Panc1 (cell line): ENCODE measurements at regions not wholly inside any gene's neighbourhood (a gene's known extent, or its start where the extent isn't known, plus 50 kb on each side); places are given as distances from the start of the nearest gene placed in this dataset.

Experiments
- ATAC-seq: fragments of 200-7000 bp; cut with Tn5 transposase; 2 replicates; pipeline ENCODE4 v1.9.1; 2020; ENCODE audit warnings: mild to moderate bottlenecking, moderate library complexity
- BruUV-seq: library from RNA; stranded (reverse); fragments of 400-500 nt; replicated peaks from 2 replicates; lab custom pipeline; 2021; lab: Mats Ljungman, UMichigan
- CTCF ChIA-PET: fragments of 300-600 bp; sonication (Branson Sonifier 250); formaldehyde crosslinking; loops from one replicate; lab custom pipeline; 2022; ENCODE audit warnings: antibody characterized with exemption; lab: Charles Lee
- POLR2A ChIA-PET: fragments of 300-600 bp; sonication (Branson Sonifier 250); formaldehyde crosslinking; loops from one replicate; lab custom pipeline; 2022; ENCODE audit warnings: antibody characterized with exemption; lab: Charles Lee
- DNase-seq: peaks from one replicate; pipeline ENCODE4 v3.0.0-alpha.2; 2010; ENCODE audit warnings: low read depth, low spot score
- H3K27ac ChIP-seq: 2 replicates; pipeline ENCODE4 v1.5.1; 2011; ENCODE audit warnings: mild to moderate bottlenecking, low read length, inconsistent platforms
- H3K27me3 ChIP-seq: fragments of 200-500 bp; sonication (Bioruptor generic); 2 replicates; pipeline ENCODE4 v1.6.0; 2014; ENCODE audit warnings: low read length, inconsistent platforms; ENCODE audit not compliant: control insufficient read depth, insufficient read depth
- H3K36me3 ChIP-seq: fragments of 200-500 bp; sonication (Bioruptor generic); 2 replicates; pipeline ENCODE4 v1.5.1; 2014; ENCODE audit warnings: inconsistent platforms, mild to moderate bottlenecking, low read length, moderate library complexity; ENCODE audit not compliant: control insufficient read depth, insufficient read depth
- H3K4me1 ChIP-seq: 2 replicates; pipeline ENCODE4 v1.5.1; 2011; ENCODE audit warnings: inconsistent platforms, mild to moderate bottlenecking, low read length, moderate library complexity; ENCODE audit not compliant: control insufficient read depth, insufficient read depth
- H3K4me3 ChIP-seq, 2 experiments: 2 replicates each; pipeline ENCODE4 v1.5.1; 2011 to 2012; ENCODE audit warnings: low read depth in 2 of 2, low read length in 2 of 2, mild to moderate bottlenecking in 2 of 2, inconsistent platforms in 1 of 2, moderate library complexity in 1 of 2
- H3K9me3 ChIP-seq: fragments of 200-500 bp; sonication (Bioruptor generic); 2 replicates; pipeline ENCODE4 v1.5.1; 2014; ENCODE audit warnings: low read depth, mild to moderate bottlenecking, inconsistent platforms, low read length, moderate library complexity; ENCODE audit not compliant: control insufficient read depth, insufficient read depth
- POLR2AphosphoS5 ChIP-seq: IDR thresholded peaks from 2 replicates; pipeline ENCODE4 v1.6.1; 2012; ENCODE audit warnings: mild to moderate bottlenecking, low read depth, low read length, moderate library complexity
- SIN3A ChIP-seq: IDR thresholded peaks from 2 replicates; pipeline ENCODE4 v1.6.1; 2012; ENCODE audit warnings: low read depth, mild to moderate bottlenecking, low read length, moderate library complexity, borderline replicate concordance; ENCODE audit not compliant: insufficient read depth
- TCF7L2 ChIP-seq: IDR thresholded peaks from 2 replicates; pipeline ENCODE4 v1.6.1; 2011; ENCODE audit warnings: mild to moderate bottlenecking, low read depth, low read length, inconsistent platforms
- in situ Hi-C: cut with HindIII; loops from 2 replicates; pipeline ENCODE4 v1.10.0; 2016; ENCODE audit warnings: low sequenced_read_pairs, low pct_unique_long_range_greater_than_20kb
- intact Hi-C: fragments of 100-400 bp; cut with micrococcal nuclease; formaldehyde crosslinking; loops from one replicate; pipeline ENCODE4 v1.10.0; 2022; ENCODE audit not compliant: unreplicated experiment
- TF ChIP-seq, protein P1 (sequence below), 2 experiments: IDR thresholded peaks; 2 replicates each; pipeline ENCODE4 v1.6.1; 2011 to 2012; ENCODE audit warnings: low read depth in 2 of 2, control low read depth in 1 of 2, low read length in 1 of 2, mild to moderate bottlenecking in 1 of 2, moderate library complexity in 1 of 2; ENCODE audit not compliant: insufficient read depth in 1 of 2
- TF ChIP-seq, protein P2 (sequence below): fragments of 450-650 bp; IDR thresholded peaks from 2 replicates; pipeline ENCODE4 v1.5.1; 2017; ENCODE audit warnings: mild to moderate bottlenecking

DNA sequence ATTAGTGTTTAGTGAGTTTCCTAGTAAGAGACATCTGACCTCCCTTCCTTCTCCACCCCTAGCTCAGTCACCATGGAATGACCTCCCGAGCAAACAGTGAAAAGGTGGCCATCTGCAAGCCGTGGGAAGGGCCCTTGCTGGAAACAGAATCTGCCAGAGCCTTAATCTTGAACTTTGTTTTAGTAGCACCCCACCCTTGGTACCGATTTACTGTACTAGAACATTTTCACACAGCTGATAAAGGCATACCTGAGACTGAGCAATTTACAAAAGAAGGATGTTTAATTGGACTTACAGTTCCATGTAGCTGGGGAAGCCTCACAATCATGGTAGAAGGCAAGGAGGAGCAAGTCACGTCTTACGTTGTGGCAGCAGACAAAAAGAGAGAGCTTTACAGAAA is 655.8 kb downstream of the TSN start:
- ChIA-PET CTCF (no interaction called here), POLR2A (interaction anchor here (0.6 kb wide), 1 partner anchor 380 kb away, joined by 3 read pairs; no protein-coding TSS in a partner anchor)
- no TSS peak for BruUV-seq

DNA sequence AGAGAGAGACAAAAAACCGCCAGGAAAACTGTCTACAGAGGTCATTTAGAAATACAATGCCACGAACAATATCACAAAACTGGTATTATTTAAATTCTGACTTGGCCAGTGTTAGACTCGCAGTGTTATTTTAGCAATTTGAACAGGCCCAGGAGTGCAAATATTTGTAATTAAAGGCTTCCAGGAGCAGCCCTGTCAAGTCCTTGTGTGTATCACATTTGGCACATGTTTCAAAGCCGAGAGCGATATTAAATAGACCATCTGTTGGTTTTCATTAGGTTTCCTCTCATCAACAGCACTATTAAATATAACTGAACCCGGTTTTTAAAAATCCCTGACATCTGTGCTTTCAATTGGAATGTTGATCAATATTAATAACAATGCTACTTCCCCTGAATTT is 656.9 kb downstream of the TSN start:
- intact Hi-C loops (no loop called here), in situ Hi-C loops (no loop called here)
- H3K9me3 ChIP-seq: no peaks in the 10 kb centered on the region
- ChIA-PET POLR2A (no interaction called here), CTCF (no interaction called here)
- no TSS peak for BruUV-seq
- TF ChIP-seq TCF7L2: no peak
- TF ChIP-seq SIN3A: no peak
- TF ChIP-seq, protein P1, sequence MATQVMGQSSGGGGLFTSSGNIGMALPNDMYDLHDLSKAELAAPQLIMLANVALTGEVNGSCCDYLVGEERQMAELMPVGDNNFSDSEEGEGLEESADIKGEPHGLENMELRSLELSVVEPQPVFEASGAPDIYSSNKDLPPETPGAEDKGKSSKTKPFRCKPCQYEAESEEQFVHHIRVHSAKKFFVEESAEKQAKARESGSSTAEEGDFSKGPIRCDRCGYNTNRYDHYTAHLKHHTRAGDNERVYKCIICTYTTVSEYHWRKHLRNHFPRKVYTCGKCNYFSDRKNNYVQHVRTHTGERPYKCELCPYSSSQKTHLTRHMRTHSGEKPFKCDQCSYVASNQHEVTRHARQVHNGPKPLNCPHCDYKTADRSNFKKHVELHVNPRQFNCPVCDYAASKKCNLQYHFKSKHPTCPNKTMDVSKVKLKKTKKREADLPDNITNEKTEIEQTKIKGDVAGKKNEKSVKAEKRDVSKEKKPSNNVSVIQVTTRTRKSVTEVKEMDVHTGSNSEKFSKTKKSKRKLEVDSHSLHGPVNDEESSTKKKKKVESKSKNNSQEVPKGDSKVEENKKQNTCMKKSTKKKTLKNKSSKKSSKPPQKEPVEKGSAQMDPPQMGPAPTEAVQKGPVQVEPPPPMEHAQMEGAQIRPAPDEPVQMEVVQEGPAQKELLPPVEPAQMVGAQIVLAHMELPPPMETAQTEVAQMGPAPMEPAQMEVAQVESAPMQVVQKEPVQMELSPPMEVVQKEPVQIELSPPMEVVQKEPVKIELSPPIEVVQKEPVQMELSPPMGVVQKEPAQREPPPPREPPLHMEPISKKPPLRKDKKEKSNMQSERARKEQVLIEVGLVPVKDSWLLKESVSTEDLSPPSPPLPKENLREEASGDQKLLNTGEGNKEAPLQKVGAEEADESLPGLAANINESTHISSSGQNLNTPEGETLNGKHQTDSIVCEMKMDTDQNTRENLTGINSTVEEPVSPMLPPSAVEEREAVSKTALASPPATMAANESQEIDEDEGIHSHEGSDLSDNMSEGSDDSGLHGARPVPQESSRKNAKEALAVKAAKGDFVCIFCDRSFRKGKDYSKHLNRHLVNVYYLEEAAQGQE (IDR thresholded peaks at IDR 0.05; ENCODE audit: insufficient read depth in 1 of 2, low read depth in 2 of 2, low read length in 1 of 2): no peak
- TF ChIP-seq POLR2AphosphoS5: no peak
- TF ChIP-seq, protein P2, sequence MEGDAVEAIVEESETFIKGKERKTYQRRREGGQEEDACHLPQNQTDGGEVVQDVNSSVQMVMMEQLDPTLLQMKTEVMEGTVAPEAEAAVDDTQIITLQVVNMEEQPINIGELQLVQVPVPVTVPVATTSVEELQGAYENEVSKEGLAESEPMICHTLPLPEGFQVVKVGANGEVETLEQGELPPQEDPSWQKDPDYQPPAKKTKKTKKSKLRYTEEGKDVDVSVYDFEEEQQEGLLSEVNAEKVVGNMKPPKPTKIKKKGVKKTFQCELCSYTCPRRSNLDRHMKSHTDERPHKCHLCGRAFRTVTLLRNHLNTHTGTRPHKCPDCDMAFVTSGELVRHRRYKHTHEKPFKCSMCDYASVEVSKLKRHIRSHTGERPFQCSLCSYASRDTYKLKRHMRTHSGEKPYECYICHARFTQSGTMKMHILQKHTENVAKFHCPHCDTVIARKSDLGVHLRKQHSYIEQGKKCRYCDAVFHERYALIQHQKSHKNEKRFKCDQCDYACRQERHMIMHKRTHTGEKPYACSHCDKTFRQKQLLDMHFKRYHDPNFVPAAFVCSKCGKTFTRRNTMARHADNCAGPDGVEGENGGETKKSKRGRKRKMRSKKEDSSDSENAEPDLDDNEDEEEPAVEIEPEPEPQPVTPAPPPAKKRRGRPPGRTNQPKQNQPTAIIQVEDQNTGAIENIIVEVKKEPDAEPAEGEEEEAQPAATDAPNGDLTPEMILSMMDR: no peak
- DNase-seq: no peak
- H3K27me3 ChIP-seq: no peaks in the 10 kb centered on the region
- H3K4me3 ChIP-seq: no peak overlapping the region
- H3K27ac ChIP-seq: no peak overlapping the region
- ATAC-seq: no peak
- no peaks in the 10 kb centered on the region for H3K36me3 ChIP-seq
- no peaks in the 10 kb centered on the region for H3K4me1 ChIP-seq

More for the DNA sequence above, 655.8 kb downstream of the TSN start:
- Histone ChIP-seq H3K36me3 (no peaks in the 10 kb centered on the region), H3K27me3 (no peaks in the 10 kb centered on the region), H3K27ac (no peak overlapping the region), H3K4me1 (no peaks in the 10 kb centered on the region), H3K4me3 (no peak overlapping the region), H3K9me3 (no peaks in the 10 kb centered on the region)
- no peak for DNase-seq
- TF ChIP-seq SIN3A (no peak), TCF7L2 (no peak), POLR2AphosphoS5 (no peak)
- TF ChIP-seq, protein P1 (IDR thresholded peaks at IDR 0.05; ENCODE audit: insufficient read depth in 1 of 2, low read depth in 2 of 2, low read length in 1 of 2): no peak
- TF ChIP-seq, protein P2: no peak
- intact Hi-C loops: no loop called here
- ATAC-seq: no peak
- in situ Hi-C loops: no loop called here
